SK-N-SH treated with all-trans-retinoic acid at 6 μM for 48 hours (cell line): ENCODE measurements at regions not wholly inside any gene's neighbourhood (a gene's known extent, or its start where the extent isn't known, plus 50 kb on each side); places are given as distances from the start of the nearest gene placed in this dataset.

Source experiments
- ATAC-seq: fragments of 200-7000 bp; cut with Tn5 transposase; 3 replicates; pipeline ENCODE4 v1.9.1; 2020; ENCODE audit warnings: mild to moderate bottlenecking, moderate library complexity
- ARNTL ChIP-seq: fragments of 450-650 bp; formaldehyde crosslinking; IDR thresholded peaks from 2 replicates; pipeline ENCODE4 v1.5.0; 2020; ENCODE audit warnings: low read depth, mild to moderate bottlenecking, moderate library complexity, borderline replicate concordance
- BACH2 ChIP-seq: fragments of 250-450 bp; sonication (Bioruptor Pico); IDR thresholded peaks from 2 replicates; pipeline ENCODE4 v1.9.0; 2021; ENCODE audit warnings: mild to moderate bottlenecking, borderline replicate concordance
- CREB5 ChIP-seq: fragments of 250-450 bp; sonication (Bioruptor Pico); IDR thresholded peaks from 2 replicates; pipeline ENCODE4 v1.5.1; 2020; ENCODE audit warnings: low read depth, mild to moderate bottlenecking, moderate library complexity
- CSDC2 ChIP-seq: fragments of 250-450 bp; sonication (Bioruptor Pico); IDR thresholded peaks from 2 replicates; pipeline ENCODE4 v1.5.0; 2020; ENCODE audit warnings: mild to moderate bottlenecking, moderate library complexity
- ESRRG ChIP-seq: fragments of 250-450 bp; sonication (Bioruptor Pico); IDR thresholded peaks from 2 replicates; pipeline ENCODE4 v1.6.1; 2021; ENCODE audit warnings: mild to moderate bottlenecking
- GLIS3 ChIP-seq: fragments of 250-450 bp; sonication (Bioruptor Pico); IDR thresholded peaks from 2 replicates; pipeline ENCODE4 v1.5.0; 2020; ENCODE audit warnings: mild to moderate bottlenecking, moderate library complexity
- ISL1 ChIP-seq: fragments of 250-450 bp; sonication (Bioruptor Pico); IDR thresholded peaks from 2 replicates; pipeline ENCODE4 v2.1.2; 2022; ENCODE audit warnings: mild to moderate bottlenecking, moderate library complexity
- OSR1 ChIP-seq: fragments of 250-450 bp; sonication (Bioruptor Pico); IDR thresholded peaks from 2 replicates; pipeline ENCODE4 v1.8.0; 2022; ENCODE audit warnings: moderate library complexity, mild to moderate bottlenecking, inconsistent platforms
- PATZ1 ChIP-seq: fragments of 250-450 bp; sonication (Bioruptor Pico); IDR thresholded peaks from 2 replicates; pipeline ENCODE4 v1.8.0; 2020; ENCODE audit warnings: mild to moderate bottlenecking, moderate library complexity, borderline replicate concordance
- POU6F1 ChIP-seq: fragments of 250-450 bp; sonication (Bioruptor Pico); IDR thresholded peaks from 2 replicates; pipeline ENCODE4 v1.8.0; 2021; ENCODE audit warnings: low read depth, mild to moderate bottlenecking, moderate library complexity, borderline replicate concordance
- PPARA ChIP-seq: fragments of 250-450 bp; sonication (Bioruptor Pico); IDR thresholded peaks from 2 replicates; pipeline ENCODE4 v1.5.0; 2020; ENCODE audit warnings: mild to moderate bottlenecking, borderline replicate concordance
- RARB ChIP-seq: fragments of 250-450 bp; sonication (Bioruptor Pico); IDR thresholded peaks from 2 replicates; pipeline ENCODE4 v1.8.0; 2021; ENCODE audit warnings: mild to moderate bottlenecking, moderate library complexity
- SNAI2 ChIP-seq: fragments of 250-450 bp; sonication (Bioruptor Pico); IDR thresholded peaks from 2 replicates; pipeline ENCODE4 v1.5.0; 2020; ENCODE audit warnings: mild to moderate bottlenecking, moderate library complexity
- TOX ChIP-seq: fragments of 250-450 bp; sonication (Bioruptor Pico); IDR thresholded peaks from 2 replicates; pipeline ENCODE4 v1.8.0; 2021; ENCODE audit warnings: mild to moderate bottlenecking, moderate library complexity, borderline replicate concordance
- TSHZ2 ChIP-seq: fragments of 250-450 bp; sonication (Bioruptor Pico); IDR thresholded peaks from 2 replicates; pipeline ENCODE4 v1.5.0; 2020; ENCODE audit warnings: mild to moderate bottlenecking, moderate library complexity
- ZC3H10 ChIP-seq: fragments of 250-450 bp; sonication (Bioruptor Pico); IDR thresholded peaks from 2 replicates; pipeline ENCODE4 v1.5.1; 2021; ENCODE audit warnings: mild to moderate bottlenecking, moderate library complexity
- ZFP30 ChIP-seq: fragments of 450-650 bp; formaldehyde crosslinking; IDR thresholded peaks from 2 replicates; pipeline ENCODE4 v1.5.0; 2022; ENCODE audit warnings: mild to moderate bottlenecking, moderate library complexity
- ZNF565 ChIP-seq: fragments of 450-650 bp; formaldehyde crosslinking; conservative IDR thresholded peaks from 2 replicates; pipeline ENCODE4 v1.5.0; 2020; ENCODE audit warnings: low read depth, mild to moderate bottlenecking, moderate library complexity
- ZNF70 ChIP-seq: fragments of 450-650 bp; formaldehyde crosslinking; IDR thresholded peaks from 2 replicates; pipeline ENCODE4 v1.5.0; 2020; ENCODE audit warnings: mild to moderate bottlenecking, moderate library complexity
- ZNF8 ChIP-seq: fragments of 450-650 bp; formaldehyde crosslinking; IDR thresholded peaks from 2 replicates; pipeline ENCODE4 v1.5.0; 2020; ENCODE audit warnings: mild to moderate bottlenecking, moderate library complexity

- peak; percentile 66 for ATAC-seq
- TF ChIP-seq ZNF565, result no peak
These were observed 364.1 kb downstream of the FOXL1 start for GRCh38 chr16:86942151-86943051.

- no peak for ATAC-seq
- TF ChIP-seq ZNF70 (CRISPR knock-in tag) (no peak), ISL1 (CRISPR knock-in tag) (no peak)
These were observed 367.0 kb downstream of the FOXL1 start for GRCh38 chr16:86945166-86945900.

DNA sequence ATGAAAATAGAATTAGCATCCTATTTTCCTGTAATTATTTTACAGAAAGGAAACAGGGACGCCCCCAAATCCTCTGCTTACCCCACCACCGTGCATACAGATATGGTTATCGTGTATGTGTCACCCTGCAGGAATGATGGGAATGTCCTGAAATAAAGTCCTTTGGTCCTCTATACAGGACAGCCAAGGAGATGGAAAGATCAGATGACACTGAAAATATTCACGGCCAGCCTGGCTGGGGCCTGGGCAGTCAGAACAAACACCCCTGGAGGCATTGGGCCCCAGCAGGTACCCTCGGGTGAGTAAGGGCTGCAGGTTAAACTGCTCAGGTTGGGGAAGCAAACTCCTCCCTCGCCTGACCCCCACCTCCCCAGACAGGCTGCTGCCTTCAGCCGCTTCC, 368.0 kb downstream of the FOXL1 start:
- no peak for TF ChIP-seq RARB (CRISPR knock-in tag)
- TF ChIP-seq GLIS3 (CRISPR knock-in tag), result no peak
- TF ChIP-seq CREB5 (CRISPR knock-in tag), result no peak
- ATAC-seq, result peak; percentile 66

GRCh38 chr16:86946981-86947380, 368.6 kb downstream of the FOXL1 start:
- ATAC-seq, result no peak
- no peak for TF ChIP-seq ZNF565
- TF ChIP-seq PPARA (CRISPR knock-in tag), result no peak
- TF ChIP-seq CSDC2, result no peak
- TF ChIP-seq TOX (CRISPR knock-in tag), result no peak
- no peak for TF ChIP-seq ZC3H10 (CRISPR knock-in tag)
- TF ChIP-seq GLIS3 (CRISPR knock-in tag), result no peak
- TF ChIP-seq ESRRG, result no peak
- no peak for TF ChIP-seq OSR1 (CRISPR knock-in tag)
- no peak for TF ChIP-seq CREB5 (CRISPR knock-in tag)
- TF ChIP-seq TSHZ2 (CRISPR knock-in tag), result no peak
- TF ChIP-seq ARNTL (CRISPR knock-in tag), result no peak
- no peak for TF ChIP-seq ZNF8
- TF ChIP-seq PATZ1, result no peak
- no peak for TF ChIP-seq ISL1 (CRISPR knock-in tag)
- TF ChIP-seq SNAI2 (CRISPR knock-in tag), result no peak
- no peak for TF ChIP-seq BACH2 (CRISPR knock-in tag)
- no peak for TF ChIP-seq ZNF70 (CRISPR knock-in tag)
- TF ChIP-seq, all 23 proteins: peak for 0

GRCh38 chr16:86948046-86948445, 369.1 kb downstream of the C16orf95 start:
- TF ChIP-seq TOX (CRISPR knock-in tag), result no peak
- TF ChIP-seq TSHZ2 (CRISPR knock-in tag), result no peak
- no peak for TF ChIP-seq ESRRG
- no peak for TF ChIP-seq POU6F1 (CRISPR knock-in tag)
- TF ChIP-seq GLIS3 (CRISPR knock-in tag), result no peak
- TF ChIP-seq ZFP30 (CRISPR knock-in tag), result no peak
- no peak for TF ChIP-seq ZNF565
- TF ChIP-seq ISL1 (CRISPR knock-in tag), result no peak
- TF ChIP-seq OSR1 (CRISPR knock-in tag), result no peak
- no peak for ATAC-seq
